ENCODE measurements at regions not wholly inside any gene's neighbourhood (a gene's known extent, or its start where the extent isn't known, plus 50 kb on each side); places are given as distances from the start of the nearest gene placed in this dataset.

GRCh38 chr5:87877495-87877894 lies 391.1 kb downstream of the TMEM161B start:
- BruUV-seq (replicated peaks), result no TSS peak
- H3K36me3 ChIP-seq (ENCODE audit: control insufficient read depth, insufficient read depth, low read length), result no peaks in the 10 kb centered on the region
- no peak for DNase-seq (ENCODE audit: low read depth, low spot score)
- CTCF ChIA-PET, result no interaction called here
- no peak overlapping the region for H3K4me3 ChIP-seq (ENCODE audit: low read depth in 2 of 2, low read length in 2 of 2)
- in situ Hi-C loops (cut with HindIII; ENCODE audit: low pct_unique_long_range_greater_than_20kb, low sequenced_read_pairs), result no loop called here
- no peak overlapping the region for H3K27ac ChIP-seq (ENCODE audit: low read length)
- POLR2A ChIA-PET, result no interaction called here
- no peaks in the 10 kb centered on the region for H3K9me3 ChIP-seq (ENCODE audit: control insufficient read depth, insufficient read depth, low read depth, low read length)
- H3K27me3 ChIP-seq (ENCODE audit: control insufficient read depth, insufficient read depth, low read length), result no peaks in the 10 kb centered on the region
- ATAC-seq, result no peak
- TF ChIP-seq POLR2AphosphoS5 (IDR thresholded peaks at IDR 0.05; ENCODE audit: low read depth, low read length) (no peak), CTCF (IDR thresholded peaks at IDR 0.05) (no peak), TCF7L2 (IDR thresholded peaks at IDR 0.05; ENCODE audit: low read depth, low read length) (no peak), SIN3A (IDR thresholded peaks at IDR 0.05; ENCODE audit: borderline replicate concordance, insufficient read depth, low read depth, low read length) (no peak)
- H3K4me1 ChIP-seq (ENCODE audit: control insufficient read depth, insufficient read depth, low read length), result no peaks in the 10 kb centered on the region
- intact Hi-C loops (cut with micrococcal nuclease; ENCODE audit: unreplicated experiment), result no loop called here

- intact Hi-C loops (cut with micrococcal nuclease; ENCODE audit: unreplicated experiment), result no loop called here
- Histone ChIP-seq H3K9me3 (ENCODE audit: control insufficient read depth, insufficient read depth, low read depth, low read length) (no peaks in the 10 kb centered on the region), H3K27me3 (ENCODE audit: control insufficient read depth, insufficient read depth, low read length) (no peaks in the 10 kb centered on the region), H3K4me1 (ENCODE audit: control insufficient read depth, insufficient read depth, low read length) (no peaks in the 10 kb centered on the region), H3K36me3 (ENCODE audit: control insufficient read depth, insufficient read depth, low read length) (no peaks in the 10 kb centered on the region), H3K27ac (ENCODE audit: low read length) (no peak overlapping the region), H3K4me3 (ENCODE audit: low read depth in 2 of 2, low read length in 2 of 2) (no peak overlapping the region)
- POLR2A ChIA-PET, result no interaction called here
- DNase-seq (ENCODE audit: low read depth, low spot score) (no peak), ATAC-seq (no peak)
- BruUV-seq (replicated peaks), result no TSS peak
- in situ Hi-C loops (cut with HindIII; ENCODE audit: low pct_unique_long_range_greater_than_20kb, low sequenced_read_pairs), result no loop called here
- CTCF ChIA-PET, result no interaction called here
- TF ChIP-seq REST (IDR thresholded peaks at IDR 0.05; ENCODE audit: insufficient read depth in 1 of 2, low read depth in 2 of 2, low read length in 1 of 2) (no peak), TCF7L2 (IDR thresholded peaks at IDR 0.05; ENCODE audit: low read depth, low read length) (no peak)
These were observed 391.6 kb downstream of the TMEM161B start for GRCh38 chr5:87877023-87877422.

GRCh38 chr5:87876616-87877015 lies 392.0 kb downstream of the TMEM161B start:
- ATAC-seq, result no peak
- in situ Hi-C loops (cut with HindIII; ENCODE audit: low pct_unique_long_range_greater_than_20kb, low sequenced_read_pairs), result no loop called here
- Histone ChIP-seq H3K4me1 (ENCODE audit: control insufficient read depth, insufficient read depth, low read length) (no peaks in the 10 kb centered on the region), H3K27me3 (ENCODE audit: control insufficient read depth, insufficient read depth, low read length) (no peaks in the 10 kb centered on the region), H3K27ac (ENCODE audit: low read length) (no peak overlapping the region), H3K36me3 (ENCODE audit: control insufficient read depth, insufficient read depth, low read length) (no peaks in the 10 kb centered on the region), H3K9me3 (ENCODE audit: control insufficient read depth, insufficient read depth, low read depth, low read length) (no peaks in the 10 kb centered on the region), H3K4me3 (ENCODE audit: low read depth in 2 of 2, low read length in 2 of 2) (no peak overlapping the region)
- ChIA-PET POLR2A (no interaction called here), CTCF (no interaction called here)
- BruUV-seq (replicated peaks), result no TSS peak
- TF ChIP-seq POLR2AphosphoS5 (IDR thresholded peaks at IDR 0.05; ENCODE audit: low read depth, low read length), result no peak
- TF ChIP-seq SIN3A (IDR thresholded peaks at IDR 0.05; ENCODE audit: borderline replicate concordance, insufficient read depth, low read depth, low read length), result no peak
- TF ChIP-seq REST (IDR thresholded peaks at IDR 0.05; ENCODE audit: insufficient read depth in 1 of 2, low read depth in 2 of 2, low read length in 1 of 2), result no peak
- TF ChIP-seq CTCF (IDR thresholded peaks at IDR 0.05), result no peak
- no peak for TF ChIP-seq TCF7L2 (IDR thresholded peaks at IDR 0.05; ENCODE audit: low read depth, low read length)
- intact Hi-C loops (cut with micrococcal nuclease; ENCODE audit: unreplicated experiment), result no loop called here
- no peak for DNase-seq (ENCODE audit: low read depth, low spot score)

Data from Panc1 (cell line).